ENCODE measurements at regions not wholly inside any gene's neighbourhood (a gene's known extent, or its start where the extent isn't known, plus 50 kb on each side); places are given as distances from the start of the nearest gene placed in this dataset.

DNA sequence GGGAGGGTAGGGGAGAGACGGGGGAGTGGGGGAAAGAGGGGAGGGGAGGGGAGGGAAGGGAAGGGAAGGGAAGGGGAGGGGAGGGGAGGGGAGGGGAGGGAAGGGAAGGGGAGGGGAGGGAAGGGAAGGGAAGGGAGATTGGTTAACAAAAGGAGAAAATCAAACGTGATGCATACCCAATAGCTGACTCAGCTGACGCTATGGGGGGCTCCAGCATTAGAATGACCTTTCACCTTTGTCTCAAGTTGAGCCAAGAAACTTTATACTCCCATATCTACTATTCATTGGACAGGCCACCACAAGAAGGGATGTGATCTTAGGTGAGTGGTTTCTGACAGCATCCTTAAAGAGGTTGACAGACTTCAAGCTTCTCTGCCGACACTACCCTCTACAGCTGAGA is 432.8 kb upstream of the CDH5 start:
- TF ChIP-seq, protein P1, sequence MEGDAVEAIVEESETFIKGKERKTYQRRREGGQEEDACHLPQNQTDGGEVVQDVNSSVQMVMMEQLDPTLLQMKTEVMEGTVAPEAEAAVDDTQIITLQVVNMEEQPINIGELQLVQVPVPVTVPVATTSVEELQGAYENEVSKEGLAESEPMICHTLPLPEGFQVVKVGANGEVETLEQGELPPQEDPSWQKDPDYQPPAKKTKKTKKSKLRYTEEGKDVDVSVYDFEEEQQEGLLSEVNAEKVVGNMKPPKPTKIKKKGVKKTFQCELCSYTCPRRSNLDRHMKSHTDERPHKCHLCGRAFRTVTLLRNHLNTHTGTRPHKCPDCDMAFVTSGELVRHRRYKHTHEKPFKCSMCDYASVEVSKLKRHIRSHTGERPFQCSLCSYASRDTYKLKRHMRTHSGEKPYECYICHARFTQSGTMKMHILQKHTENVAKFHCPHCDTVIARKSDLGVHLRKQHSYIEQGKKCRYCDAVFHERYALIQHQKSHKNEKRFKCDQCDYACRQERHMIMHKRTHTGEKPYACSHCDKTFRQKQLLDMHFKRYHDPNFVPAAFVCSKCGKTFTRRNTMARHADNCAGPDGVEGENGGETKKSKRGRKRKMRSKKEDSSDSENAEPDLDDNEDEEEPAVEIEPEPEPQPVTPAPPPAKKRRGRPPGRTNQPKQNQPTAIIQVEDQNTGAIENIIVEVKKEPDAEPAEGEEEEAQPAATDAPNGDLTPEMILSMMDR (conservative IDR thresholded peaks at IDR 0.05 in 1 of 2, IDR thresholded peaks at IDR 0.05 in 1 of 2; ENCODE audit: low read depth in 1 of 2, low read length in 2 of 2), result no peak
- TF ChIP-seq EZH2 (IDR thresholded peaks at IDR 0.05; ENCODE audit: low read length, missing control alignments), result no peak
